GM18520 (cell line): ENCODE measurements at regions not wholly inside any gene's neighbourhood (a gene's known extent, or its start where the extent isn't known, plus 50 kb on each side); places are given as distances from the start of the nearest gene placed in this dataset.

Source experiments
- ATAC-seq: cut with Tn5 transposase; IDR thresholded peaks from one replicate; pipeline ENCODE4 v1.9.1; 2021; ENCODE audit not compliant: unreplicated experiment

- no peak for ATAC-seq
Observed at GRCh38 chr18:64474255-64474654, 325.4 kb upstream of the LINC00305 start.

- ATAC-seq, result no peak
Observed at GRCh38 chr18:64449434-64449833, 300.5 kb upstream of the LINC00305 start.

- no peak for ATAC-seq
Observed at GRCh38 chr18:64444819-64445218, 295.9 kb upstream of the LINC00305 start.

GRCh38 chr18:64438178-64438577, 289.3 kb upstream of the LINC00305 start:
- ATAC-seq, result no peak

- ATAC-seq, result no peak
Observed at GRCh38 chr18:64436111-64436510, 287.2 kb upstream of the LINC00305 start.

GRCh38 chr18:64419156-64419555, 270.3 kb upstream of the LINC00305 start:
- ATAC-seq, result no peak

GRCh38 chr18:64416990-64417389, 268.1 kb upstream of the LINC00305 start:
- ATAC-seq, result no peak

GRCh38 chr18:64415218-64415617, 266.3 kb upstream of the LINC00305 start:
- no peak for ATAC-seq

GRCh38 chr18:64410685-64411084, 261.8 kb upstream of the LINC00305 start:
- no peak for ATAC-seq

- no peak for ATAC-seq
Observed at GRCh38 chr18:64409511-64409910, 260.6 kb upstream of the LINC00305 start.

GRCh38 chr18:64407606-64408005, 258.7 kb upstream of the LINC00305 start:
- no peak for ATAC-seq

GRCh38 chr18:64405161-64405560, 256.3 kb upstream of the LINC00305 start:
- ATAC-seq, result no peak

GRCh38 chr18:64403784-64404503, 255.1 kb upstream of the LINC00305 start:
- ATAC-seq, result no peak

- ATAC-seq, result no peak
Observed at GRCh38 chr18:64402636-64403035, 253.7 kb upstream of the LINC00305 start.

GRCh38 chr18:64401268-64402060, 252.6 kb upstream of the LINC00305 start:
- no peak for ATAC-seq

GRCh38 chr18:64399566-64399965, 250.7 kb upstream of the LINC00305 start:
- no peak for ATAC-seq

GRCh38 chr18:64398320-64398719, 249.4 kb upstream of the LINC00305 start:
- ATAC-seq, result no peak

- no peak for ATAC-seq
Observed at GRCh38 chr18:64392202-64392601, 243.3 kb upstream of the LINC00305 start.

GRCh38 chr18:64384101-64384500, 235.2 kb upstream of the LINC00305 start:
- no peak for ATAC-seq

- peak; percentile 96 for ATAC-seq
Observed at GRCh38 chr18:64380117-64380516, 231.2 kb upstream of the LINC00305 start.

GRCh38 chr18:64379662-64380061, 230.8 kb upstream of the LINC00305 start:
- no peak for ATAC-seq

GRCh38 chr18:64377446-64377845, 228.6 kb upstream of the LINC00305 start:
- no peak for ATAC-seq
